OCI-LY1 (cell line): ENCODE measurements at regions not wholly inside any gene's neighbourhood (a gene's known extent, or its start where the extent isn't known, plus 50 kb on each side); places are given as distances from the start of the nearest gene placed in this dataset.

Source experiments
- H2AFZ ChIP-seq: fragments of 200-600 bp; sonication (generic), shearing (Covaris generic); 2 replicates; pipeline ENCODE4 v1.6.0; 2014; ENCODE audit warnings: antibody characterized with exemption, mild to moderate bottlenecking, low read length
- H3F3A ChIP-seq: fragments of 200-600 bp; sonication (generic), shearing (Covaris generic); 2 replicates; pipeline ENCODE4 v1.6.0; 2014; ENCODE audit warnings: mild to moderate bottlenecking, antibody characterized with exemption, low read length, moderate library complexity; ENCODE audit not compliant: insufficient read depth
- H3K27ac ChIP-seq: fragments of 200-600 bp; sonication (generic); 2 replicates; pipeline ENCODE4 v1.5.1; 2014; ENCODE audit warnings: low read length, mixed run types, mild to moderate bottlenecking, low read depth; ENCODE audit not compliant: poor library complexity, severe bottlenecking
- H3K27me3 ChIP-seq: fragments of 200-600 bp; sonication (generic); 2 replicates; pipeline ENCODE4 v1.6.0; 2014; ENCODE audit warnings: antibody characterized with exemption, mild to moderate bottlenecking, low read length, moderate library complexity; ENCODE audit not compliant: insufficient read depth
- H3K36me3 ChIP-seq: fragments of 200-600 bp; sonication (generic); 2 replicates; pipeline ENCODE4 v1.6.1; 2014; ENCODE audit warnings: mild to moderate bottlenecking, antibody characterized with exemption, low read length, moderate library complexity, mixed read lengths; ENCODE audit not compliant: insufficient read depth
- H3K4me1 ChIP-seq: fragments of 200-600 bp; sonication (generic); 2 replicates; pipeline ENCODE4 v1.5.1; 2014; ENCODE audit warnings: mild to moderate bottlenecking, low read length, moderate library complexity; ENCODE audit not compliant: insufficient read depth, severe bottlenecking
- H3K4me2 ChIP-seq: fragments of 200-600 bp; sonication (generic), shearing (Covaris generic); 2 replicates; pipeline ENCODE4 v1.6.1; 2014; ENCODE audit warnings: low read length
- H3K4me3 ChIP-seq: fragments of 200-600 bp; sonication (generic); 2 replicates; pipeline ENCODE4 v1.5.1; 2014; ENCODE audit warnings: low read length, low read depth, mild to moderate bottlenecking, mixed read lengths; ENCODE audit not compliant: poor library complexity, severe bottlenecking
- H3K79me2 ChIP-seq: fragments of 200-600 bp; shearing (Covaris generic); 2 replicates; pipeline ENCODE4 v1.6.1; 2016; ENCODE audit warnings: mixed run types, low read length, mixed read lengths; ENCODE audit not compliant: insufficient read depth
- H3K9ac ChIP-seq: fragments of 200-600 bp; sonication (generic), shearing (Covaris generic); 2 replicates; pipeline ENCODE4 v1.6.1; 2014; ENCODE audit warnings: mild to moderate bottlenecking, low read length, mixed read lengths
- H3K9me2 ChIP-seq: fragments of 200-600 bp; sonication (generic), shearing (Covaris generic); 2 replicates; pipeline ENCODE4 v1.6.1; 2014; ENCODE audit warnings: low read depth, mild to moderate bottlenecking, low read length, mixed read lengths
- H3K9me3 ChIP-seq: fragments of 200-600 bp; shearing (Covaris generic); 2 replicates; pipeline ENCODE4 v1.6.1; 2014; ENCODE audit warnings: low read length, mixed read lengths
- H4K20me1 ChIP-seq: fragments of 200-600 bp; sonication (generic), shearing (Covaris generic); 2 replicates; pipeline ENCODE4 v1.6.0; 2016; ENCODE audit warnings: mild to moderate bottlenecking, low read length; ENCODE audit not compliant: insufficient read depth
- EZH2 ChIP-seq: fragments of 200-600 bp; sonication (generic), shearing (Covaris generic); IDR thresholded peaks from 2 replicates; pipeline ENCODE4 v1.8.0; 2017; ENCODE audit warnings: borderline replicate concordance, mixed run types, mild to moderate bottlenecking, antibody characterized with exemption, low read length, moderate library complexity, mixed read lengths
- TF ChIP-seq, protein P1 (sequence below): fragments of 200-600 bp; sonication (generic), shearing (Covaris generic); IDR thresholded peaks from 2 replicates; pipeline ENCODE4 v1.5.1; 2017; ENCODE audit warnings: mild to moderate bottlenecking, antibody characterized with exemption, low read length, moderate library complexity, mixed read lengths

DNA sequence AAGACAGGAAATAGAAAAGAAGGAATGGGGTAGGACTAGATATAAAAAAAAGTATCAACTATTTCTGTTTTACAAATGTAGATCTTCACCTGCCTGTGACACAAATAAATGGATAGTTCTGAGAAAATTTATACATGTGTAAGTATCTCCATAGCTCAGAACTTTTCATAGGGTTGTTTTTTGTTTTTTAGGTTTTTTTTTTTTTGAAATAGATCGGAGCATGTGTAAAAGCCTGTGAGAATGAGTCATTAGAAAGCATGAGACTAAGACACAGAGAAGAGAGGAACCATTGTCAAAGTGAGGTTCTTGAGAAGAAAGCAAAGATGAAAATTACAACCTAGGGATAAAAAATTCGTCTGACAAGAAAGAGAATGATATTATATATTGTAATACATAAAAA is 481.6 kb downstream of the PABPC4L start:
- TF ChIP-seq EZH2, result no peak
- TF ChIP-seq, protein P1, sequence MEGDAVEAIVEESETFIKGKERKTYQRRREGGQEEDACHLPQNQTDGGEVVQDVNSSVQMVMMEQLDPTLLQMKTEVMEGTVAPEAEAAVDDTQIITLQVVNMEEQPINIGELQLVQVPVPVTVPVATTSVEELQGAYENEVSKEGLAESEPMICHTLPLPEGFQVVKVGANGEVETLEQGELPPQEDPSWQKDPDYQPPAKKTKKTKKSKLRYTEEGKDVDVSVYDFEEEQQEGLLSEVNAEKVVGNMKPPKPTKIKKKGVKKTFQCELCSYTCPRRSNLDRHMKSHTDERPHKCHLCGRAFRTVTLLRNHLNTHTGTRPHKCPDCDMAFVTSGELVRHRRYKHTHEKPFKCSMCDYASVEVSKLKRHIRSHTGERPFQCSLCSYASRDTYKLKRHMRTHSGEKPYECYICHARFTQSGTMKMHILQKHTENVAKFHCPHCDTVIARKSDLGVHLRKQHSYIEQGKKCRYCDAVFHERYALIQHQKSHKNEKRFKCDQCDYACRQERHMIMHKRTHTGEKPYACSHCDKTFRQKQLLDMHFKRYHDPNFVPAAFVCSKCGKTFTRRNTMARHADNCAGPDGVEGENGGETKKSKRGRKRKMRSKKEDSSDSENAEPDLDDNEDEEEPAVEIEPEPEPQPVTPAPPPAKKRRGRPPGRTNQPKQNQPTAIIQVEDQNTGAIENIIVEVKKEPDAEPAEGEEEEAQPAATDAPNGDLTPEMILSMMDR, result no peak
- Histone ChIP-seq H3K9me2 (no peaks in the 10 kb centered on the region), H2AFZ (peak overlapping the region; percentile 82), H3K27me3 (no peaks in the 10 kb centered on the region), H3F3A (no peaks in the 10 kb centered on the region), H4K20me1 (no peaks in the 10 kb centered on the region), H3K9ac (no peak overlapping the region), H3K4me3 (no peak overlapping the region), H3K27ac (no peak overlapping the region), H3K79me2 (no peaks in the 10 kb centered on the region), H3K4me2 (no peak overlapping the region), H3K9me3 (no peaks in the 10 kb centered on the region), H3K4me1 (no peaks in the 10 kb centered on the region), H3K36me3 (no peaks in the 10 kb centered on the region)

DNA sequence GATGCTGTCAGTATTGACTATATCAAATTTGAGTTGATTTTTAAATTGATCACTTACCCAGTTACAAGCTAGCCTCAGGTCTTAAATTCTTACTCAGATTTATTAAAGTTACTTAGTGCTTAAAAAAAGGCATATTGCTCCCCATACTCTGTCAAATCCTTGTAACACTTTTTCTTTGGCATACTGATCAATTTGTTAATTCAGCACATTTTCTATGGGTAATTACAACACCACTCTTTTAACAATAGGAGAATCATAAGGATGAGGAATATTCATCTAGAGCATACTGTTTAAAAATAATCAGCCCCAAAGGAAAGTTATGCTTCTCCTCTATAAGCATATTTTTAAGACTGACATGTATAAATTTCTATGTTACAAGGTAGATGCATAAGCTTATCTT is 482.5 kb downstream of the PABPC4L start:
- Histone ChIP-seq H2AFZ (no peak overlapping the region), H3K4me2 (no peak overlapping the region), H4K20me1 (no peaks in the 10 kb centered on the region), H3K9ac (no peak overlapping the region), H3K79me2 (no peaks in the 10 kb centered on the region), H3K4me3 (no peak overlapping the region), H3K27ac (no peak overlapping the region), H3K27me3 (no peaks in the 10 kb centered on the region), H3F3A (no peaks in the 10 kb centered on the region), H3K9me2 (no peaks in the 10 kb centered on the region), H3K9me3 (no peaks in the 10 kb centered on the region), H3K36me3 (no peaks in the 10 kb centered on the region), H3K4me1 (no peaks in the 10 kb centered on the region)
- TF ChIP-seq, protein P1, result no peak
- TF ChIP-seq EZH2, result no peak

DNA sequence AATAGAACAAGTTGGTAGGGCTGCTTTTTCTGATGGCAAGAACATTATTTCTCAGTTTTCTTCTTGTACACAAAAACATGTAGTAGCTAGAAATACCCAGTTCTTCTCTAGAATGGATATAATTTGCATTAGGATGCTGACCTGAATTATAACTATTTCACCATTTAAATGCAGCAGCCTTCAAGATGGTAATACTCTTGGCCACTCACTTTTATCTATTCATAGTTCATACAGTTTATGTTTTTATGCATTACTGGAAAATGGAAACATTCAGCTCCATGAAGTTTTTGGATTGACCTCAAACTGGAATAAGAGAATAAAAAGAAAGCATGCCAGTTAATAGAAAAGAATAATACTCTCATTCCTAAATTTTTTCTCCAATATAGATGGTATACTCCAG is 487.4 kb downstream of the PABPC4L start:
- no peaks in the 10 kb centered on the region for H3F3A ChIP-seq
- H3K27ac ChIP-seq, result no peak overlapping the region
- peak overlapping the region; percentile 88; the same call in 1 of the 2 replicates for H2AFZ ChIP-seq
- H3K4me3 ChIP-seq, result no peak overlapping the region
- H3K27me3 ChIP-seq, result no peaks in the 10 kb centered on the region
- H3K36me3 ChIP-seq, result no peaks in the 10 kb centered on the region
- peaks cover 3% of the 10 kb centered on the region for H3K4me1 ChIP-seq
- no peak overlapping the region for H3K9ac ChIP-seq
- no peaks in the 10 kb centered on the region for H4K20me1 ChIP-seq
- H3K9me3 ChIP-seq, result no peaks in the 10 kb centered on the region
- no peaks in the 10 kb centered on the region for H3K79me2 ChIP-seq
- TF ChIP-seq EZH2, result no peak
- TF ChIP-seq, protein P1, result no peak
- H3K9me2 ChIP-seq, result no peaks in the 10 kb centered on the region; the same call in 1 of the 2 replicates
- no peak overlapping the region for H3K4me2 ChIP-seq
